Neural cell (in vitro differentiated cells): ENCODE measurements at regions not wholly inside any gene's neighbourhood (a gene's known extent, or its start where the extent isn't known, plus 50 kb on each side); places are given as distances from the start of the nearest gene placed in this dataset.

ENCODE experiments used
- EP300 ChIP-seq: fragments of 450-650 bp; conservative IDR thresholded peaks from 2 replicates; pipeline ENCODE4 v1.6.1; 2014; ENCODE audit warnings: antibody characterized with exemption, mild to moderate bottlenecking, moderate library complexity; ENCODE audit not compliant: poor library complexity, severe bottlenecking
- TF ChIP-seq, protein P1 (sequence below): IDR thresholded peaks from 2 replicates; pipeline ENCODE4 v1.6.1; 2012; ENCODE audit warnings: borderline replicate concordance

DNA sequence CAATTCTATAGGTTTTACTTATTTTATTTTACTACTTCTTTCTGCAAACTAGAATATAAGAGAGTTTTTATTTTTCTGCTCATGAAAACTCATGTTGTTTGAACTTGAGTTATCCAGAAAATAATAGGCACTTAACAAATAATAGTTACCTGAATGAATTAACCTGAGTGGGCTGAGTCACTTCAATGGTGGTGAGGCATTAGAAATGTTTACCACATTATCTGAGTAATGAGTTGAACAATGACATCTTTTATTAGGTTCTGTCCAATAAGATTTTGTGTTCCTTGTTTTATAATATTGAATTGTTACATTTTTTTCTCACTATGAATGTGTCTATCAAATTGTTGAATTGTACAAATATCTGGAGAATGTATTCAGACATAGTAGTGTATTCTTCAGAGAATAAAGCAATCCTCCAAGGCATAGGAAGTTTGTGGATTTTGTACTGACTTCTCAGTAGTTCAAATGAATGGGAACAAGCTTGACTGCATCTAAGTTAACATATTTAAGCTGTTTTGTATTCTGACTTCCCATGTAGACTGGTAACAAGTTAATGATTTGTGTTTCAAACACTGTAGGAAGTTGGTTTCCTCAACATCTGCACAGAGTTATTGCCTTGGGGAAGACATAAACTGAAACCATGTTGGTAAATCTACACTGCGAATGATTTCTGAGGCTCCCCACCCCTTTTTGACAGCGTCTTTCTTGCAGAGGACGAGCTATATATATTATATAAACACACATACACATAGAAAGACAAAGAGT lies 1808.9 kb upstream of the TENM3 start:
- TF ChIP-seq, protein P1, sequence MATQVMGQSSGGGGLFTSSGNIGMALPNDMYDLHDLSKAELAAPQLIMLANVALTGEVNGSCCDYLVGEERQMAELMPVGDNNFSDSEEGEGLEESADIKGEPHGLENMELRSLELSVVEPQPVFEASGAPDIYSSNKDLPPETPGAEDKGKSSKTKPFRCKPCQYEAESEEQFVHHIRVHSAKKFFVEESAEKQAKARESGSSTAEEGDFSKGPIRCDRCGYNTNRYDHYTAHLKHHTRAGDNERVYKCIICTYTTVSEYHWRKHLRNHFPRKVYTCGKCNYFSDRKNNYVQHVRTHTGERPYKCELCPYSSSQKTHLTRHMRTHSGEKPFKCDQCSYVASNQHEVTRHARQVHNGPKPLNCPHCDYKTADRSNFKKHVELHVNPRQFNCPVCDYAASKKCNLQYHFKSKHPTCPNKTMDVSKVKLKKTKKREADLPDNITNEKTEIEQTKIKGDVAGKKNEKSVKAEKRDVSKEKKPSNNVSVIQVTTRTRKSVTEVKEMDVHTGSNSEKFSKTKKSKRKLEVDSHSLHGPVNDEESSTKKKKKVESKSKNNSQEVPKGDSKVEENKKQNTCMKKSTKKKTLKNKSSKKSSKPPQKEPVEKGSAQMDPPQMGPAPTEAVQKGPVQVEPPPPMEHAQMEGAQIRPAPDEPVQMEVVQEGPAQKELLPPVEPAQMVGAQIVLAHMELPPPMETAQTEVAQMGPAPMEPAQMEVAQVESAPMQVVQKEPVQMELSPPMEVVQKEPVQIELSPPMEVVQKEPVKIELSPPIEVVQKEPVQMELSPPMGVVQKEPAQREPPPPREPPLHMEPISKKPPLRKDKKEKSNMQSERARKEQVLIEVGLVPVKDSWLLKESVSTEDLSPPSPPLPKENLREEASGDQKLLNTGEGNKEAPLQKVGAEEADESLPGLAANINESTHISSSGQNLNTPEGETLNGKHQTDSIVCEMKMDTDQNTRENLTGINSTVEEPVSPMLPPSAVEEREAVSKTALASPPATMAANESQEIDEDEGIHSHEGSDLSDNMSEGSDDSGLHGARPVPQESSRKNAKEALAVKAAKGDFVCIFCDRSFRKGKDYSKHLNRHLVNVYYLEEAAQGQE: no peak
- no peak for TF ChIP-seq EP300
